Brain microvascular endothelial cell (primary cell): ENCODE measurements at regions not wholly inside any gene's neighbourhood (a gene's known extent, or its start where the extent isn't known, plus 50 kb on each side); places are given as distances from the start of the nearest gene placed in this dataset.
"Not testable (repeated sequence)": the region's sequence is repeated elsewhere in the genome, so short reads cannot be mapped to it uniquely, and the experiment has no call there.

Source experiments
- DNase-seq: peaks from one replicate; pipeline ENCODE4 v3.0.0-alpha.2; 2020
- H3K27ac ChIP-seq: fragments of 250-450 bp; sonication (Bioruptor Pico); 2 replicates; pipeline ENCODE4 v1.5.1; 2020; ENCODE audit warnings: mild to moderate bottlenecking, moderate library complexity
- H3K27me3 ChIP-seq: fragments of 250-450 bp; sonication (Bioruptor Pico); replicated peaks from 2 replicates; pipeline ENCODE4 v1.5.1; 2020; ENCODE audit warnings: mild to moderate bottlenecking
- H3K36me3 ChIP-seq: fragments of 250-450 bp; sonication (Bioruptor Pico); replicated peaks from 2 replicates; pipeline ENCODE4 v1.5.1; 2020; ENCODE audit warnings: mild to moderate bottlenecking
- H3K4me3 ChIP-seq: 2 replicates; pipeline ENCODE4 v1.5.1; 2011; ENCODE audit warnings: low read depth, mild to moderate bottlenecking, control low read depth, low read length, moderate library complexity
- CTCF ChIP-seq: IDR thresholded peaks from 2 replicates; pipeline ENCODE4 v1.5.1; 2011; ENCODE audit warnings: low read depth, mild to moderate bottlenecking, moderate library complexity, low read length, control low read depth, inconsistent platforms; ENCODE audit errors: missing control alignments
- in situ Hi-C: cut with HindIII; loops from 2 replicates; pipeline ENCODE4 v1.10.0; 2017; ENCODE audit warnings: low sequenced_read_pairs, low pct_ligation_motif_present

GRCh38 chr17:54307351-54307750, 484.6 kb downstream of the KIF2B start:
- in situ Hi-C loops = no loop called here
- no peak overlapping the region for H3K4me3 ChIP-seq
- no peak for DNase-seq
- no peak for TF ChIP-seq CTCF
- no peaks in the 10 kb centered on the region for H3K36me3 ChIP-seq
- no peak overlapping the region for H3K27ac ChIP-seq
- H3K27me3 ChIP-seq = no peaks in the 10 kb centered on the region

GRCh38 chr17:54324813-54325212, 502.1 kb downstream of the KIF2B start:
- no peak for DNase-seq

GRCh38 chr17:54339731-54340130, 517.0 kb downstream of the KIF2B start:
- no peak overlapping the region for H3K4me3 ChIP-seq
- H3K27me3 ChIP-seq = no peaks in the 10 kb centered on the region
- H3K27ac ChIP-seq = no peak overlapping the region
- DNase-seq = no peak
- in situ Hi-C loops = no loop called here
- TF ChIP-seq CTCF = no peak
- no peaks in the 10 kb centered on the region for H3K36me3 ChIP-seq

More at GRCh38 chr17:54324813-54325212, 502.1 kb downstream of the KIF2B start:
- Histone ChIP-seq H3K36me3 (no peaks in the 10 kb centered on the region), H3K27ac (no peak overlapping the region), H3K27me3 (no peaks in the 10 kb centered on the region), H3K4me3 (no peak overlapping the region)
- in situ Hi-C loops = no loop called here
- no peak for TF ChIP-seq CTCF

GRCh38 chr17:54347495-54347894, 524.8 kb downstream of the KIF2B start:
- DNase-seq = no peak
- Histone ChIP-seq H3K36me3 (no peaks in the 10 kb centered on the region), H3K27me3 (no peaks in the 10 kb centered on the region), H3K27ac (no peak overlapping the region), H3K4me3 (no peak overlapping the region)
- no peak for TF ChIP-seq CTCF
- in situ Hi-C loops = no loop called here

GRCh38 chr17:54348234-54348633, 525.5 kb downstream of the KIF2B start:
- in situ Hi-C loops = no loop called here
- Histone ChIP-seq H3K4me3 (no peak overlapping the region), H3K36me3 (no peaks in the 10 kb centered on the region), H3K27me3 (no peaks in the 10 kb centered on the region), H3K27ac (no peak overlapping the region)
- no peak for TF ChIP-seq CTCF
- no peak for DNase-seq

GRCh38 chr17:54353789-54354525, 531.2 kb downstream of the KIF2B start:
- Histone ChIP-seq H3K4me3 (no peak overlapping the region), H3K27me3 (no peaks in the 10 kb centered on the region), H3K36me3 (no peaks in the 10 kb centered on the region), H3K27ac (no peak overlapping the region)
- no peak for DNase-seq
- in situ Hi-C loops = no loop called here
- no peak for TF ChIP-seq CTCF

- in situ Hi-C loops, H3K4me3 ChIP-seq, H3K27me3 ChIP-seq, DNase-seq, H3K27ac ChIP-seq, H3K36me3 ChIP-seq: not testable (repeated sequence)
Measured at GRCh38 chr17:54361073-54361472, 538.3 kb downstream of the KIF2B start.
